ENCODE measurements at regions not wholly inside any gene's neighbourhood (a gene's known extent, or its start where the extent isn't known, plus 50 kb on each side); places are given as distances from the start of the nearest gene placed in this dataset.

DNA sequence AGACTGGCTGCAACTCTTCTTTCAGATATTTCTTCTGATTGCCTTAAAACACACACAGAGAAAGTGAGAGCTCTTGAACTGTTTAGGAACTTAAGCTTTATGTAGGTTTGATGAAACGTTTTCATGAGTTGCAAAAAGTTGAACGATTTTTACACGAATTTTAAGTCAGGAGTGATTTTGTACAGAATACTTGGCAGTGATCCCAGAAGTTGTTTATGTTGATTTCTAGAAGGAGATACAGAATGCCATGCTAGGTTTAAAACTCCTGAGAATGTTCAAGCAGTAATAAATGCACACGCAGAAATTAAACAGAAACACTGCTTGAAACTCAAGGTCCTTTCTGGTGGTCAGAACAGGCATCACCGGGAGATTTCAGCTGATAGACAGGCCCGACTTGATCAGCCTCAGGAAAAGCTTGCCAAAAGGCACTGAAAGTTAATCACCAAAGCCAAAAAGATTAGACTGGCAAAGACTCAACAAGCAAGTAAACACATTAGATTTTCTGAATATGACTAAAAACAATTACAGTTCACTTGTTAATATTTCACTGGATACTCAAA is 123.1 kb downstream of the SOCS6 start:
- Histone ChIP-seq H3K4me3 (ENCODE audit: low read depth in 1 of 2, low read length in 2 of 2) (no peak overlapping the region), H3K9ac (ENCODE audit: low read depth, low read length) (no peak overlapping the region), H3K79me2 (ENCODE audit: insufficient read depth, low read length) (no peaks in the 10 kb centered on the region), H3K36me3 (ENCODE audit: insufficient read depth, low read length) (no peaks in the 10 kb centered on the region), H3K27ac (ENCODE audit: low read length) (no peak overlapping the region), H3K9me3 (ENCODE audit: insufficient read depth, low read length, severe bottlenecking) (no peaks in the 10 kb centered on the region), H3K4me1 (ENCODE audit: insufficient read depth, low read length) (no peaks in the 10 kb centered on the region), H3K4me2 (ENCODE audit: insufficient read depth, low read length) (no peak overlapping the region), H3K27me3 (ENCODE audit: insufficient read depth, low read length, poor library complexity) (no peaks in the 10 kb centered on the region), H4K20me1 (ENCODE audit: insufficient read depth, low read length) (no peaks in the 10 kb centered on the region), H2AFZ (ENCODE audit: low read depth, low read length) (no peak overlapping the region)
- TF ChIP-seq EZH2 (IDR thresholded peaks at IDR 0.05; ENCODE audit: borderline replicate concordance, low read depth, low read length, severe bottlenecking) = no peak
- TF ChIP-seq, protein P1, sequence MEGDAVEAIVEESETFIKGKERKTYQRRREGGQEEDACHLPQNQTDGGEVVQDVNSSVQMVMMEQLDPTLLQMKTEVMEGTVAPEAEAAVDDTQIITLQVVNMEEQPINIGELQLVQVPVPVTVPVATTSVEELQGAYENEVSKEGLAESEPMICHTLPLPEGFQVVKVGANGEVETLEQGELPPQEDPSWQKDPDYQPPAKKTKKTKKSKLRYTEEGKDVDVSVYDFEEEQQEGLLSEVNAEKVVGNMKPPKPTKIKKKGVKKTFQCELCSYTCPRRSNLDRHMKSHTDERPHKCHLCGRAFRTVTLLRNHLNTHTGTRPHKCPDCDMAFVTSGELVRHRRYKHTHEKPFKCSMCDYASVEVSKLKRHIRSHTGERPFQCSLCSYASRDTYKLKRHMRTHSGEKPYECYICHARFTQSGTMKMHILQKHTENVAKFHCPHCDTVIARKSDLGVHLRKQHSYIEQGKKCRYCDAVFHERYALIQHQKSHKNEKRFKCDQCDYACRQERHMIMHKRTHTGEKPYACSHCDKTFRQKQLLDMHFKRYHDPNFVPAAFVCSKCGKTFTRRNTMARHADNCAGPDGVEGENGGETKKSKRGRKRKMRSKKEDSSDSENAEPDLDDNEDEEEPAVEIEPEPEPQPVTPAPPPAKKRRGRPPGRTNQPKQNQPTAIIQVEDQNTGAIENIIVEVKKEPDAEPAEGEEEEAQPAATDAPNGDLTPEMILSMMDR (IDR thresholded peaks at IDR 0.05; ENCODE audit: borderline replicate concordance, extremely low read depth, low read length, poor library complexity, severe bottlenecking) = no peak
- DNase-seq (no peak), ATAC-seq (ENCODE audit: insufficient read depth, low read depth) (no peak)

DNA sequence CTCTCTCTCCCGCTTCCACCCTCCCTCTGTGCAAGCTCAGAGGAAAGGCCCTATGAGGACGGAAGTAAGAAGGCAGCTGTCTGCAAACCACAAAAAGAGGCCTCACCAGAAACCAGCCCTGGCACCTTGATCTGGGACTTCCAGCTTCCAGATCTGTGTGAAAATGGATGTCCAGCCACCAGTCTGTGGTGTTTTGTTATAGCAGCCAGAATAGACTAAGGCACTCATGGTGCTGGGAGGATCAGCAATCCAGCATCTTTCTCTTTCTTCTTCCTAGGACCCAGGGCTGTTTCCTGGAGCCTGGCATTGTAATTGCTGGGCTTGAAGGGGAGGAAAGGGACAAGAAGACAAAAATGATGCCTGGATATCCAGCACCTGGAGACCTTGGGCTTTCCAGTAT is 122.5 kb downstream of the SOCS6 start:
- TF ChIP-seq, protein P1 (IDR thresholded peaks at IDR 0.05; ENCODE audit: borderline replicate concordance, extremely low read depth, low read length, poor library complexity, severe bottlenecking) = no peak
- no peak for TF ChIP-seq EZH2 (IDR thresholded peaks at IDR 0.05; ENCODE audit: borderline replicate concordance, low read depth, low read length, severe bottlenecking)
- DNase-seq = no peak
- H3K79me2 ChIP-seq (ENCODE audit: insufficient read depth, low read length) = no peaks in the 10 kb centered on the region
- no peaks in the 10 kb centered on the region for H3K9me3 ChIP-seq (ENCODE audit: insufficient read depth, low read length, severe bottlenecking)
- no peaks in the 10 kb centered on the region for H3K27me3 ChIP-seq (ENCODE audit: insufficient read depth, low read length, poor library complexity)
- H3K36me3 ChIP-seq (ENCODE audit: insufficient read depth, low read length) = no peaks in the 10 kb centered on the region
- no peak overlapping the region for H3K4me3 ChIP-seq (ENCODE audit: low read depth in 1 of 2, low read length in 2 of 2)
- no peaks in the 10 kb centered on the region for H4K20me1 ChIP-seq (ENCODE audit: insufficient read depth, low read length)
- no peaks in the 10 kb centered on the region for H3K4me1 ChIP-seq (ENCODE audit: insufficient read depth, low read length)
- H3K27ac ChIP-seq (ENCODE audit: low read length) = no peak overlapping the region
- H2AFZ ChIP-seq (ENCODE audit: low read depth, low read length) = no peak overlapping the region
- ATAC-seq (ENCODE audit: insufficient read depth, low read depth) = no peak; the same call in 2 of the 3 replicates
- H3K4me2 ChIP-seq (ENCODE audit: insufficient read depth, low read length) = no peak overlapping the region
- H3K9ac ChIP-seq (ENCODE audit: low read depth, low read length) = no peak overlapping the region

DNA sequence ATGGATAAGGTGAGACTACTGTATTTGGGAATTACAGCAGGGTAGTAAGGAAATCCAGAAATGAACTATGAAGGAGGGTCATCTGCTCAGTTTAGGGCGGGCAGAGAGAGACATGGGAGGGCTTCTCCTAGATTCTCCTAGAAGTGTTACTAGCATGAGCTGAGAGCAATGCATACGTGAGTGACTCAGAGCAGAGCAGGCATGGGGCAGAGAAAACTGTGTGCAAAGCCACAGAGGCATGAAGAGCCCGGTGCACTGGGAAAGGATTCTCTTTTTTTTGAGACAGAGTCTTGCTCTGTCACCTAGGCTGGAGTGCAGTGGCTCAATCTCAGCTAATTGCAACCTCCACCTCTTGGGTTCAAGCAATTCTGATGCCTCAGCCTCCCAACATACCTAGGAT is 116.2 kb downstream of the SOCS6 start:
- H3K4me2 ChIP-seq (ENCODE audit: insufficient read depth, low read length) = no peak overlapping the region
- H4K20me1 ChIP-seq (ENCODE audit: insufficient read depth, low read length) = no peaks in the 10 kb centered on the region
- H3K4me3 ChIP-seq (ENCODE audit: low read depth in 1 of 2, low read length in 2 of 2) = no peak overlapping the region
- no peaks in the 10 kb centered on the region for H3K36me3 ChIP-seq (ENCODE audit: insufficient read depth, low read length)
- H3K9ac ChIP-seq (ENCODE audit: low read depth, low read length) = no peak overlapping the region
- no peak for DNase-seq
- TF ChIP-seq EZH2 (IDR thresholded peaks at IDR 0.05; ENCODE audit: borderline replicate concordance, low read depth, low read length, severe bottlenecking) = no peak
- TF ChIP-seq, protein P1 (IDR thresholded peaks at IDR 0.05; ENCODE audit: borderline replicate concordance, extremely low read depth, low read length, poor library complexity, severe bottlenecking) = no peak
- H2AFZ ChIP-seq (ENCODE audit: low read depth, low read length) = no peak overlapping the region
- H3K79me2 ChIP-seq (ENCODE audit: insufficient read depth, low read length) = no peaks in the 10 kb centered on the region
- H3K27me3 ChIP-seq (ENCODE audit: insufficient read depth, low read length, poor library complexity) = no peaks in the 10 kb centered on the region
- no peak for ATAC-seq (ENCODE audit: insufficient read depth, low read depth)
- H3K4me1 ChIP-seq (ENCODE audit: insufficient read depth, low read length) = no peaks in the 10 kb centered on the region
- no peak overlapping the region for H3K27ac ChIP-seq (ENCODE audit: low read length)
- H3K9me3 ChIP-seq (ENCODE audit: insufficient read depth, low read length, severe bottlenecking) = no peaks in the 10 kb centered on the region

DNA sequence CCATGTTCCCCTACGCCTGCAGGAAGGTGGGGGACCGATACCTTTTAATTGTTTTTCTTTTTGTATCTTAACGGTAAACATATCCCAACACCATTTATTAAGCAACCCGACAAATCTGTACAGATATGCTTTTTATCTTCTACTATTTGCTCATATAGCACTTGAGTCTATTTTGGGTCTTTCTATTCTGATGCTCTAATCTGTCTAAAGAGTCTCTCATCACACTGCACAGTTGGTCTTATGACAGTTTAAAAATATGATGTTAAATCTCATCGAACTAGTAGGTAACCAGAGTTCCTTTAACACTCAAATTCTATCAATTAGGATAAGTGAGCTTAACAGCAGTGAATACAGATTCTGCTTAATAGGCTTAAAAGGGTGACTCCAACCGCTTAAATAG is 111.6 kb downstream of the SOCS6 start:
- Histone ChIP-seq H3K9ac (ENCODE audit: low read depth, low read length) (no peak overlapping the region), H3K27ac (ENCODE audit: low read length) (no peak overlapping the region), H3K79me2 (ENCODE audit: insufficient read depth, low read length) (no peaks in the 10 kb centered on the region), H3K27me3 (ENCODE audit: insufficient read depth, low read length, poor library complexity) (no peaks in the 10 kb centered on the region), H4K20me1 (ENCODE audit: insufficient read depth, low read length) (no peaks in the 10 kb centered on the region), H2AFZ (ENCODE audit: low read depth, low read length) (no peak overlapping the region), H3K4me3 (ENCODE audit: low read depth in 1 of 2, low read length in 2 of 2) (no peak overlapping the region), H3K36me3 (ENCODE audit: insufficient read depth, low read length) (no peaks in the 10 kb centered on the region), H3K4me1 (ENCODE audit: insufficient read depth, low read length) (no peaks in the 10 kb centered on the region), H3K4me2 (ENCODE audit: insufficient read depth, low read length) (no peak overlapping the region), H3K9me3 (ENCODE audit: insufficient read depth, low read length, severe bottlenecking) (no peaks in the 10 kb centered on the region)
- ATAC-seq (ENCODE audit: insufficient read depth, low read depth) (no peak), DNase-seq (no peak)
- no peak for TF ChIP-seq EZH2 (IDR thresholded peaks at IDR 0.05; ENCODE audit: borderline replicate concordance, low read depth, low read length, severe bottlenecking)
- TF ChIP-seq, protein P1 (IDR thresholded peaks at IDR 0.05; ENCODE audit: borderline replicate concordance, extremely low read depth, low read length, poor library complexity, severe bottlenecking) = no peak
